Testis (tissue), 2 donors: ENCODE measurements at regions not wholly inside any gene's neighbourhood (a gene's known extent, or its start where the extent isn't known, plus 50 kb on each side); places are given as distances from the start of the nearest gene placed in this dataset.

ENCODE experiments used
- DNase-seq: peaks from one replicate; pipeline ENCODE4 v3.0.0-alpha.2; 2019
- H3K27ac ChIP-seq, 2 donors: fragments of 200-600 bp; sonication (generic); one replicate each; pipeline ENCODE4 v1.5.1; 2019
- H3K27me3 ChIP-seq: fragments of 200-600 bp; sonication (generic); one replicate; pipeline ENCODE4 v1.5.1; 2019
- H3K36me3 ChIP-seq: fragments of 200-600 bp; sonication (generic); one replicate; pipeline ENCODE4 v1.5.1; 2017; ENCODE audit warnings: low read depth; ENCODE audit errors: missing control alignments
- H3K4me1 ChIP-seq: fragments of 200-600 bp; sonication (generic); one replicate; pipeline ENCODE4 v1.5.1; 2019
- H3K4me3 ChIP-seq, 2 donors: fragments of 200-600 bp; sonication (generic); one replicate each; pipeline ENCODE4 v1.5.1; 2017 to 2019
- H3K9me3 ChIP-seq: fragments of 200-600 bp; sonication (generic); one replicate; pipeline ENCODE4 v1.5.1; 2017
- POLR2A ChIP-seq: fragments of 450-650 bp; IDR thresholded peaks from one replicate; pipeline ENCODE4 v1.6.1; 2017; ENCODE audit warnings: antibody characterized with exemption, mild to moderate bottlenecking, moderate library complexity
- WGBS, 2 donors: methylation state at CpG; one replicate each; pipeline ENCODE4 v1.1.5; 2018; 5-methylcytosine and 5-hydroxymethylcytosine counted together
- intact Hi-C: fragments of 100-400 bp; cut with DNase I; formaldehyde crosslinking; loops from one replicate; pipeline ENCODE4 v1.15.1; 2023; ENCODE audit warnings: low total_unique reads
- TF ChIP-seq, protein P1 (sequence below), 3 experiments: fragments of 450-650 bp in 2 of 3; fragments of 200-600 bp in 1 of 3; sonication (generic) in 1 of 3; IDR thresholded peaks; one replicate each; pipeline ENCODE4 v1.5.1; 2016 to 2019; ENCODE audit warnings: antibody characterized with exemption in 3 of 3, mild to moderate bottlenecking in 2 of 3, moderate library complexity in 1 of 3

DNA sequence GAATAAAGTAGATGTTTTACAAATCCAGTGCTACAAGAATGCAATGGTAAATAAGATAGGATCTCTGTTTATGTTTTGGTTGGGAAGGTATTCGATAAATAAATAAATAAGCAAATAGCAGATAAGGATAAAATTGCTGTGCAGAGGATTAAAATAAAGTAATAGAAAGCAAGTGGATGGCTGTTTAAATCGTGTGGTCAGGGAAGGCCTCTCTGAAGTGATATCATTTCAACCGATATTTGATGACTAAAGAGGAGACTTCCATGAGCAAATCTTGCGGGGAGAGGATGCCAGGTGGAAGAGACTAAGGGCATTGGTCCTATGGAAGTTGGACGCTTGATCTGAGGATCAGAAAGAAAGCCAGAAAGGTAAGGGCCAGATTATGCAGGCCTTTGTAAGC is 92.0 kb upstream of the CCN2 start:
- Histone ChIP-seq H3K9me3 (no peaks in the 10 kb centered on the region), H3K27me3 (no peaks in the 10 kb centered on the region), H3K27ac (no peak overlapping the region), H3K4me3 (no peak overlapping the region), H3K4me1 (no peaks in the 10 kb centered on the region), H3K36me3 (no peaks in the 10 kb centered on the region)
- intact Hi-C loops: no loop called here
- no peak for TF ChIP-seq POLR2A
- TF ChIP-seq, protein P1, sequence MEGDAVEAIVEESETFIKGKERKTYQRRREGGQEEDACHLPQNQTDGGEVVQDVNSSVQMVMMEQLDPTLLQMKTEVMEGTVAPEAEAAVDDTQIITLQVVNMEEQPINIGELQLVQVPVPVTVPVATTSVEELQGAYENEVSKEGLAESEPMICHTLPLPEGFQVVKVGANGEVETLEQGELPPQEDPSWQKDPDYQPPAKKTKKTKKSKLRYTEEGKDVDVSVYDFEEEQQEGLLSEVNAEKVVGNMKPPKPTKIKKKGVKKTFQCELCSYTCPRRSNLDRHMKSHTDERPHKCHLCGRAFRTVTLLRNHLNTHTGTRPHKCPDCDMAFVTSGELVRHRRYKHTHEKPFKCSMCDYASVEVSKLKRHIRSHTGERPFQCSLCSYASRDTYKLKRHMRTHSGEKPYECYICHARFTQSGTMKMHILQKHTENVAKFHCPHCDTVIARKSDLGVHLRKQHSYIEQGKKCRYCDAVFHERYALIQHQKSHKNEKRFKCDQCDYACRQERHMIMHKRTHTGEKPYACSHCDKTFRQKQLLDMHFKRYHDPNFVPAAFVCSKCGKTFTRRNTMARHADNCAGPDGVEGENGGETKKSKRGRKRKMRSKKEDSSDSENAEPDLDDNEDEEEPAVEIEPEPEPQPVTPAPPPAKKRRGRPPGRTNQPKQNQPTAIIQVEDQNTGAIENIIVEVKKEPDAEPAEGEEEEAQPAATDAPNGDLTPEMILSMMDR (IDR thresholded peaks at IDR 0.05): no peak
- WGBS, 2 donors: 75 to 83% methylated on average over 5 of the region's 5 CpGs
- DNase-seq: no peak

DNA sequence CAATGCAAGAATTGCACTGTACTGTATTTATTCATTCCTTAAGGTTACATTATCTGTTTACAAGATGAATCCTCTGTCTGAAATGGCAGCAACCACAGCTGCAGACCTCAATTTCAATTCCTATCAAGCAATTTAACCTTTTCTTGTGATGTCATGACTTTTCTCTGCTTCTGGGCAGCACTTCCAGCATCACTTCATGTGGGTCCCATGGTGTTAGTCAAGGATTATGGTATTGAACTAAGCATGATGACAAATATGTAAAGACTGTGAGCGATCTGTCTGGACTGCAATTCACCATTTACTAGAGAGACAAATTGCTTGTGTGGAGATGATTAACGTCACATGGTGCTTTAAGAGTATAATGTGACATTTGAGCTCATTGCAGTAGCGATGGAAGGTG is 90.5 kb upstream of the CCN2 start:
- WGBS, 2 donors: 94 to 97% methylated on average over 3 of the region's 3 CpGs
- H3K4me1 ChIP-seq: no peaks in the 10 kb centered on the region
- H3K27ac ChIP-seq: no peak overlapping the region
- H3K4me3 ChIP-seq: no peak overlapping the region
- intact Hi-C loops: no loop called here
- no peaks in the 10 kb centered on the region for H3K27me3 ChIP-seq
- no peaks in the 10 kb centered on the region for H3K36me3 ChIP-seq
- H3K9me3 ChIP-seq: no peaks in the 10 kb centered on the region
- DNase-seq: no peak
- TF ChIP-seq POLR2A: no peak
- TF ChIP-seq, protein P1 (IDR thresholded peaks at IDR 0.05): no peak

DNA sequence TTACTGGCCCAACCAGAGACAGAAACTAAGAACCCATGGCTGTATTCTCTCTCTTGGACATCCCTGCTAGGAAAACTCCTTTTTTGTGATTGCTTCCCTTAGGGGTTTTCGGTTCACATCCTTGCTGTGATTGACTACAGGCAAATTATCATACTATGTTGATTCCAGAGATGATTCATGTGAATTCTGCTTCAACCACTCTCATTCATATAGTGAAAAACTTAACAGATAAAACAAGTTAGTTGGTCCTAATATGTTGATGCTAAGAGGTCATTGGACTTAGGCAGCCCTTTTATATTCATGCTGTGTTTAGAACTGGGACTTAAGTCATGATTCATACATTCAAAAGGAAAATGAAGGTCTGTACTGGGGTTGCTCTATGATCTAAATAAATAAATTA is 76.9 kb upstream of the CCN2 start:
- no peaks in the 10 kb centered on the region for H3K27me3 ChIP-seq
- no peak overlapping the region for H3K4me3 ChIP-seq
- H3K36me3 ChIP-seq: no peaks in the 10 kb centered on the region
- DNase-seq: no peak
- no peaks in the 10 kb centered on the region for H3K9me3 ChIP-seq
- 76 to 88% methylated on average over 1 of the region's 1 CpG for WGBS, 2 donors
- intact Hi-C loops: no loop called here
- no peak overlapping the region for H3K27ac ChIP-seq
- no peaks in the 10 kb centered on the region for H3K4me1 ChIP-seq
- TF ChIP-seq, protein P1 (IDR thresholded peaks at IDR 0.05): no peak
- TF ChIP-seq POLR2A: no peak

DNA sequence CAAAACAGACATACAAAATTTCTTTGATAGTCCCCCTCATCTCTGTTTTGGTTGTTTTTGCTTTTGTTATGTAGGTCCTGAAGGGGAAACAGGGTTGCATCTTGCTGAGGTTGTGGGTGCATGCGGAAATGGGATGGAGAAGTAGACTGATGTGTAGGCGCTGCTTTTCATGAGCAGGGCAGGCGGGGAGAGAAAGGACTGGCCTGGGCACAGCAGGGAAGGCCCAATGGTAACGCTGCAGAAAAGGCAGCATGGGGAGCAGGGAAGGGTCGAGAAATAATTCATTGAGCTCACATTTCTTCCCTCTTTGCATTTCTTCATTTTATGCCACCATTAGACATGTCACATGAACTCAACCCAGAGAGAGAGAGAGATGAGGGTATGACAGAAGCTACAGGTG is 74.3 kb upstream of the CCN2 start:
- 88 to 94% methylated on average over 5 of the region's 5 CpGs for WGBS, 2 donors
- Histone ChIP-seq H3K27ac (no peak overlapping the region), H3K4me1 (no peaks in the 10 kb centered on the region), H3K36me3 (no peaks in the 10 kb centered on the region), H3K4me3 (no peak overlapping the region), H3K9me3 (no peaks in the 10 kb centered on the region), H3K27me3 (no peaks in the 10 kb centered on the region)
- no peak for TF ChIP-seq POLR2A
- TF ChIP-seq, protein P1 (IDR thresholded peaks at IDR 0.05): no peak
- intact Hi-C loops: no loop called here
- no peak for DNase-seq

DNA sequence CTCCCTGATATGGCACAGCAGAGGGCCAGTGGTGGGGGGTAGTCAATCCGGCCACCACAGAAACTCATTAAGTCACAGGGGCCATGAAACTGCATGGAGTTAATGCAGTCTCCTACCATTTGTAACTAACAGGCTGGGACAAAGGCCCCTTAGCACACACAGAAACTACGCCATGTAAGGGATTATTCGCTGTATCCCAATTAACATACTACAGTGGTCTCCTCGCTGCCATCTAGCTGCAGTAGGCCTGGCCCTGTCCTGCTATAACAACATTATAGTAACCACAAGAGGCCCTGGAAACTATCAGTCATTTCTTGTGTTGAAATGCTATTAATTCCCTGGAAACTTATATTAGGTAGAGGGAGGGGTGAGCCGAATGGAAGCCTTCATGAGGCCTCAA is 72.3 kb upstream of the CCN2 start:
- no peak for DNase-seq
- Histone ChIP-seq H3K36me3 (no peaks in the 10 kb centered on the region), H3K9me3 (no peaks in the 10 kb centered on the region), H3K4me1 (peaks cover 8% of the 10 kb centered on the region), H3K27ac (no peak overlapping the region), H3K27me3 (no peaks in the 10 kb centered on the region), H3K4me3 (no peak overlapping the region)
- no peak for TF ChIP-seq POLR2A
- TF ChIP-seq, protein P1 (IDR thresholded peaks at IDR 0.05): no peak
- WGBS, 2 donors: 98% methylated on average over 5 of the region's 5 CpGs
- intact Hi-C loops: no loop called here
